ENCODE measurements at regions not wholly inside any gene's neighbourhood (a gene's known extent, or its start where the extent isn't known, plus 50 kb on each side); places are given as distances from the start of the nearest gene placed in this dataset.
A peak's percentile ranks its signal among the peaks of the same experiment; 100 is the strongest.

- Histone ChIP-seq H3K4me1 (ENCODE audit: control insufficient read depth in 5 of 5, insufficient read depth in 5 of 5, low read length in 5 of 5) (peaks cover 0 to 11% (median 7%) of the 10 kb centered on the region in 5 donors), H3K9ac (ENCODE audit: insufficient read depth in 1 of 2, low read length in 2 of 2) (peak overlapping the region in 1 of 2 donors; percentile 10), H3K27ac (ENCODE audit: low read depth in 1 of 2, low read length in 1 of 2) (no peak overlapping the region), H3K9me3 (ENCODE audit: control insufficient read depth in 4 of 4, insufficient read depth in 3 of 4, low read length in 3 of 4) (peaks cover 0 to 2% (median 0%) of the 10 kb centered on the region in 4 donors), H3K27me3 (ENCODE audit: control insufficient read depth in 3 of 3, insufficient read depth in 3 of 3, low read length in 2 of 3) (no peaks in the 10 kb centered on the region), H3K4me3 (no peak overlapping the region), H3K36me3 (ENCODE audit: control insufficient read depth in 4 of 4, insufficient read depth in 4 of 4, low read length in 4 of 4) (no peaks in the 10 kb centered on the region)
- 28 to 33% methylated on average over 7 of the region's 7 CpGs for WGBS, 2 donors
- DNase-seq: peak; percentile 35 to 79 (median 65)
- ATAC-seq (ENCODE audit: insufficient read depth, low FRiP score): no peak
- TF ChIP-seq, protein P1, sequence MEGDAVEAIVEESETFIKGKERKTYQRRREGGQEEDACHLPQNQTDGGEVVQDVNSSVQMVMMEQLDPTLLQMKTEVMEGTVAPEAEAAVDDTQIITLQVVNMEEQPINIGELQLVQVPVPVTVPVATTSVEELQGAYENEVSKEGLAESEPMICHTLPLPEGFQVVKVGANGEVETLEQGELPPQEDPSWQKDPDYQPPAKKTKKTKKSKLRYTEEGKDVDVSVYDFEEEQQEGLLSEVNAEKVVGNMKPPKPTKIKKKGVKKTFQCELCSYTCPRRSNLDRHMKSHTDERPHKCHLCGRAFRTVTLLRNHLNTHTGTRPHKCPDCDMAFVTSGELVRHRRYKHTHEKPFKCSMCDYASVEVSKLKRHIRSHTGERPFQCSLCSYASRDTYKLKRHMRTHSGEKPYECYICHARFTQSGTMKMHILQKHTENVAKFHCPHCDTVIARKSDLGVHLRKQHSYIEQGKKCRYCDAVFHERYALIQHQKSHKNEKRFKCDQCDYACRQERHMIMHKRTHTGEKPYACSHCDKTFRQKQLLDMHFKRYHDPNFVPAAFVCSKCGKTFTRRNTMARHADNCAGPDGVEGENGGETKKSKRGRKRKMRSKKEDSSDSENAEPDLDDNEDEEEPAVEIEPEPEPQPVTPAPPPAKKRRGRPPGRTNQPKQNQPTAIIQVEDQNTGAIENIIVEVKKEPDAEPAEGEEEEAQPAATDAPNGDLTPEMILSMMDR (IDR thresholded peaks at IDR 0.05; ENCODE audit: control extremely low read depth, extremely low read depth): no peak
Observed at GRCh38 chr1:230572121-230573105, 69.9 kb upstream of the COG2 start.

GRCh38 chr1:230570724-230571360, 71.4 kb upstream of the COG2 start:
- Histone ChIP-seq H3K27ac (ENCODE audit: low read depth in 1 of 2, low read length in 1 of 2) (no peak overlapping the region), H3K4me3 (no peak overlapping the region), H3K36me3 (ENCODE audit: control insufficient read depth in 4 of 4, insufficient read depth in 4 of 4, low read length in 4 of 4) (no peaks in the 10 kb centered on the region), H3K9me3 (ENCODE audit: control insufficient read depth in 4 of 4, insufficient read depth in 3 of 4, low read length in 3 of 4) (peaks cover 0 to 2% (median 0%) of the 10 kb centered on the region in 4 donors), H3K27me3 (ENCODE audit: control insufficient read depth in 3 of 3, insufficient read depth in 3 of 3, low read length in 2 of 3) (no peaks in the 10 kb centered on the region), H3K4me1 (ENCODE audit: control insufficient read depth in 5 of 5, insufficient read depth in 5 of 5, low read length in 5 of 5) (peaks cover 0 to 11% (median 7%) of the 10 kb centered on the region in 5 donors), H3K9ac (ENCODE audit: insufficient read depth in 1 of 2, low read length in 2 of 2) (no peak overlapping the region)
- DNase-seq: no peak
- TF ChIP-seq, protein P1 (IDR thresholded peaks at IDR 0.05; ENCODE audit: control extremely low read depth, extremely low read depth): no peak
- WGBS, 2 donors: 42 to 49% methylated on average over 4 of the region's 4 CpGs
- ATAC-seq (ENCODE audit: insufficient read depth, low FRiP score): no peak

GRCh38 chr1:230569201-230569600, 73.1 kb upstream of the COG2 start:
- TF ChIP-seq, protein P1 (IDR thresholded peaks at IDR 0.05; ENCODE audit: control extremely low read depth, extremely low read depth): no peak
- H3K27ac ChIP-seq (ENCODE audit: low read depth in 1 of 2, low read length in 1 of 2): no peak overlapping the region
- no peaks in the 10 kb centered on the region for H3K9me3 ChIP-seq (ENCODE audit: control insufficient read depth in 4 of 4, insufficient read depth in 3 of 4, low read length in 3 of 4)
- 93 to 95% methylated on average over 9 of the region's 9 CpGs for WGBS, 2 donors
- DNase-seq: no peak
- peaks cover 0 to 12% (median 9%) of the 10 kb centered on the region in 5 donors for H3K4me1 ChIP-seq (ENCODE audit: control insufficient read depth in 5 of 5, insufficient read depth in 5 of 5, low read length in 5 of 5)
- no peaks in the 10 kb centered on the region for H3K27me3 ChIP-seq (ENCODE audit: control insufficient read depth in 3 of 3, insufficient read depth in 3 of 3, low read length in 2 of 3)
- no peaks in the 10 kb centered on the region for H3K36me3 ChIP-seq (ENCODE audit: control insufficient read depth in 4 of 4, insufficient read depth in 4 of 4, low read length in 4 of 4)
- H3K9ac ChIP-seq (ENCODE audit: insufficient read depth in 1 of 2, low read length in 2 of 2): no peak overlapping the region
- H3K4me3 ChIP-seq: no peak overlapping the region
- no peak for ATAC-seq (ENCODE audit: insufficient read depth, low FRiP score)
